HFF-Myc (cell line): ENCODE measurements at regions not wholly inside any gene's neighbourhood (a gene's known extent, or its start where the extent isn't known, plus 50 kb on each side); places are given as distances from the start of the nearest gene placed in this dataset.
A peak's percentile ranks its signal among the peaks of the same experiment; 100 is the strongest.

Experiments
- DNase-seq: peaks from one replicate; pipeline ENCODE4 v3.0.0-alpha.2; 2011; ENCODE audit warnings: low read depth; ENCODE audit errors: extremely low read depth
- H3K4me3 ChIP-seq: replicated peaks from 2 replicates; pipeline ENCODE4 v1.5.1; 2011; ENCODE audit warnings: low read depth, mild to moderate bottlenecking, control low read depth, low read length
- TF ChIP-seq, protein P1 (sequence below): IDR thresholded peaks from 2 replicates; pipeline ENCODE4 v1.5.1; 2012; ENCODE audit warnings: mild to moderate bottlenecking, low read depth, low read length, control low read depth; ENCODE audit errors: missing control alignments

DNA sequence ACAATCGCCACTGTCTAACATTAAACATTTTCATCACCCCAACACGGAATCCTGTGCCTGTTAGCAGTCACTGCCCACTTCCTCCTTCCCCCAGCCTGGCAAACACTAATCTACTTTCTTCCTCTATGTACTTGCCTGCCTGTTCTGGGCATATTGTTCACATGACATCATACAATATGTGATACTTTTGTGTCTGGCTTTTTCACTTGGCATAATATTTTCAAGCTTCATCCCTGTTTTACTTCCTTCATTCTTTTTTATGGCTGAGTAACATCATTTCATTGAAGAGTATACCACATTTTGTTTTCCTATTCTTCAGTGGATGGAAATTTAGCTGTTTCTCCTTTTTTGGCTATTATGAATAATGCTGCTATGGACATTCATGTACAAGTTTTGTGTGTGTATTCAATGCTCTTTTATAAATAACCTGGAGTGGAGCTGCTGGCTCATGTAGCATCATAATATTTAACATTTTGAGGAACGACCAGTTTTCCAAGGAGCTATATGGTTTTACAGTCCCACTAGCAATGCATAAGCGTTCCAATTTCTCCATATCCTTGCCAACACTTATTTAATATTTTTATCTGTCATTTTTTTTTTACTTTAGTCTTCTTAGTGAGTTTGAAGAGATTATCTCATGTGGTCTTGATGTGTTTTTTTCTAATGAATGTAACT, 360.1 kb downstream of the HDGFL1 start:
- TF ChIP-seq, protein P1, sequence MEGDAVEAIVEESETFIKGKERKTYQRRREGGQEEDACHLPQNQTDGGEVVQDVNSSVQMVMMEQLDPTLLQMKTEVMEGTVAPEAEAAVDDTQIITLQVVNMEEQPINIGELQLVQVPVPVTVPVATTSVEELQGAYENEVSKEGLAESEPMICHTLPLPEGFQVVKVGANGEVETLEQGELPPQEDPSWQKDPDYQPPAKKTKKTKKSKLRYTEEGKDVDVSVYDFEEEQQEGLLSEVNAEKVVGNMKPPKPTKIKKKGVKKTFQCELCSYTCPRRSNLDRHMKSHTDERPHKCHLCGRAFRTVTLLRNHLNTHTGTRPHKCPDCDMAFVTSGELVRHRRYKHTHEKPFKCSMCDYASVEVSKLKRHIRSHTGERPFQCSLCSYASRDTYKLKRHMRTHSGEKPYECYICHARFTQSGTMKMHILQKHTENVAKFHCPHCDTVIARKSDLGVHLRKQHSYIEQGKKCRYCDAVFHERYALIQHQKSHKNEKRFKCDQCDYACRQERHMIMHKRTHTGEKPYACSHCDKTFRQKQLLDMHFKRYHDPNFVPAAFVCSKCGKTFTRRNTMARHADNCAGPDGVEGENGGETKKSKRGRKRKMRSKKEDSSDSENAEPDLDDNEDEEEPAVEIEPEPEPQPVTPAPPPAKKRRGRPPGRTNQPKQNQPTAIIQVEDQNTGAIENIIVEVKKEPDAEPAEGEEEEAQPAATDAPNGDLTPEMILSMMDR: no peak
- no peak for DNase-seq
- no peak overlapping the region for H3K4me3 ChIP-seq

DNA sequence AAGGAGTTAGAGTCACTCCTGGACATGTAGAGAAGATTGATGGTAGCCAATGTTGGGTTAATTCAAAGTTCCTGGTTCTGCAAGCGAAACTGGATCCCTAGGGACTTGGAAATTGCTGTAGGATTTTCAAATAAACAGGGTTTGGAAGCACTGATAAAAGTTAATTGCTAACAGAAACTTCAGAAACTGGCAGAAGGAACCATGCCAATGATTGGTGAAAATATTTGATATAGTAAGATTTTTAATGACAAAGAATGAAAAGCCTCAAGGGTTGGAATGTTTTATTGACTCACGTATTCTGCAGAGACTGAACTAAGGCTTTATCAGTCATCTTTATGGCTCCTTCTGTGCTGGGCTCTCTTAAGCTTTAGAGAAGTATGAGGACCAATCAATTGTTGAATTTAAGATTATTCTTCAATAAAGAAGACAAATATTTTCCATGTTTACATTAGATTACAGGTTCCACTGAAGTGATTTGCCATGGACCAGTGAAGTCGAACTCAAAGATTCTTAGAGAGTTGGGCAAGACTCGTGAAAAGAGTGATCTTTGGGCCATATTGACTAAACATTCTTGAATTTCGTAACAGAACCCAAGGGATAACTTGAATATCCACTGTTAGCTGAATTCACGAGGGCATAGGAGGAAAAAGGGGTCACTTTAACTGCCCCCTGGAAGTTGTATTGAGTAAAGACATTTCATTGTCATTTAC, 371.4 kb downstream of the HDGFL1 start:
- no peak for DNase-seq
- TF ChIP-seq, protein P1: no peak
- H3K4me3 ChIP-seq: no peak overlapping the region

DNA sequence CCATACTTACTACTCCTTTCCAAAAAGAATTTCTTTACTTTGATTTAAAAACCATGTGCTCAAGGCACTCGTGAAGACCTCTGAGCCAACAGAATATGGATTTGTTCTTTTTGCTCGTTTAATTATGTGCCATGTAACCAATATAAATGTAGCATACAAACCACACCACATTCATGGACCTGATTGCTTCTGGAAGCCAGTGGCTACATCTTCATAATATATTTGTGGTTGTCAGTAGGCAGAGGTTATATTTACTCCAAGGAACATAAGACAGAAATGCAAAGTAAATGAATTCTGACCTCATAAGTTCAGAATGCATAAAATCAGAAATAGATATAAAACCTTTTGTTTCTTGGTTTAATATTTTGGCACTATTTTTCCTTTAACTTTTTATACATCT, 373.0 kb downstream of the HDGFL1 start:
- H3K4me3 ChIP-seq: no peak overlapping the region
- no peak for DNase-seq
- TF ChIP-seq, protein P1: no peak

DNA sequence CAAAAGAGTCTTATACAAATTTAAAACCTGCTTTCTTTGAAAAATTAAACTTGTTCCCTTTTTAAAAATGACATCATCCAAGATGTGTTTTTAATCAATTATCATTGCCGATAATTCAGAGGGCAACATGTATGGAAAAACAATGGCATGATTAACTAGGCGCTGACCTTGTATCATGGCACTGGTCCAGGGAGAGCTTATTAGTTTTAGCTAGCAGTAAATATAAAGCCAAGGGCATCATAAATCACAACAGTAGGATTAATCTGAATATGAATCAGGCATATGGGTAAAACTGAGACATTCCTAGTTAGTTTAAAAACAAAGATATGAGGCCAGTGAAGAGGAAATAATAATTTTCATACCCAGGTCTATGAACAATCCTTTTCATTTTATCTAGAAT, 374.0 kb downstream of the HDGFL1 start:
- H3K4me3 ChIP-seq: no peak overlapping the region
- TF ChIP-seq, protein P1: no peak
- DNase-seq: no peak

DNA sequence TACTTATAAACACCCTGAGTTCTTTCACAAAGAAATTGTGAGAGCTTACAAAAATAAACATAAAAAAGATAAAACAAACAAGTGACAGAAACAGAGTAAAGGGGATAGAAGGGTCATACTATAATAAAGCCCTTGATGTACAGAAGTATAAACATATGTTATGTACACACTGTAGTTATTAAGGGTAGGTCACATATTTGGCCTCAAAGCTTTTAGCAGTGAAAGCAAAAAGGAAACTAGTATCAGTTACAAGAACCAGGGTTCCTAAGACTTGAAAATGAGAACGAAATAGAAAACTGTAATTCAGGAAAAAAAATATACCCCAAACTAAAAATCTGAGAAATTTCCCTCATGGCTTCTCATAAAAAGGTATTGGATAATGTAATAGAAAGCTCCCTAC, 380.6 kb downstream of the HDGFL1 start:
- TF ChIP-seq, protein P1: no peak
- H3K4me3 ChIP-seq: no peak overlapping the region
- DNase-seq: peak; percentile 9

DNA sequence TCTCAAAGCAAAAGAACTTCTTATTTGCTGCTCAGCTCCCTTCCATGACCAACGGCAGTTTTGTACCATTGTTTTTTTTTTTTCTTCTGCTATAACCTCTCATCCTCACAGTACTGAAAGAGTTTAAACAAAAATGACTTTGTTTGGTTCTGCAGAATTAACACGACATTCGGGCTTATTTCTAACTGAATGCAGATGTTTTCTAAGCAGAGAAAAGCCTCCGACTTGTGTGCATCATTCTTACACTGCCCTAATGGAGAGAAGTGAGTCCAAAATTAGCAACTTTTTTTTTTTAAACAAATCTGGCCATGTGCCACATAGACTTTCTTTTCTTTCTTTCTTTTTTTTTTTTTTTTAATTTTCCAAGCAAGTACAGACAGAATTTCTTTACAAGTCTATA, 382.7 kb downstream of the HDGFL1 start:
- DNase-seq: peak; percentile 21
- H3K4me3 ChIP-seq: no peak overlapping the region
- TF ChIP-seq, protein P1: no peak
